ENCODE measurements at regions not wholly inside any gene's neighbourhood (a gene's known extent, or its start where the extent isn't known, plus 50 kb on each side); places are given as distances from the start of the nearest gene placed in this dataset.
"Not testable (repeated sequence)": the region's sequence is repeated elsewhere in the genome, so short reads cannot be mapped to it uniquely, and the experiment has no call there.

GRCh38 chr18:14336017-14336416 is 203.8 kb upstream of the ZNF519 start:
- not testable (repeated sequence) for DNase-seq (ENCODE audit: low read depth in 2 of 2)

GRCh38 chr18:14321217-14321616 is 189.0 kb upstream of the ZNF519 start:
- not testable (repeated sequence) for DNase-seq (ENCODE audit: low read depth in 2 of 2)

- DNase-seq (ENCODE audit: low read depth in 2 of 2) = not testable (repeated sequence)
These were observed 169.0 kb upstream of the ZNF519 start for GRCh38 chr18:14301255-14301654.

- not testable (repeated sequence) for DNase-seq (ENCODE audit: low read depth in 2 of 2)
These were observed 162.8 kb upstream of the ZNF519 start for GRCh38 chr18:14295081-14295480.

GRCh38 chr18:14285053-14285452 is 152.8 kb upstream of the ZNF519 start:
- DNase-seq (ENCODE audit: low read depth in 2 of 2) = no peak

- DNase-seq (ENCODE audit: low read depth in 2 of 2) = not testable (repeated sequence)
These were observed 143.2 kb upstream of the ZNF519 start for GRCh38 chr18:14275391-14275790.

GRCh38 chr18:14265637-14266410 is 133.6 kb upstream of the ZNF519 start:
- DNase-seq (ENCODE audit: low read depth in 2 of 2) = not testable (repeated sequence)

- not testable (repeated sequence) for DNase-seq (ENCODE audit: low read depth in 2 of 2)
These were observed 130.6 kb upstream of the ZNF519 start for GRCh38 chr18:14262786-14263185.

- DNase-seq (ENCODE audit: low read depth in 2 of 2) = not testable (repeated sequence)
These were observed 117.9 kb upstream of the ZNF519 start for GRCh38 chr18:14250084-14250677.

- not testable (repeated sequence) for DNase-seq (ENCODE audit: low read depth in 2 of 2)
These were observed 107.0 kb upstream of the ZNF519 start for GRCh38 chr18:14239224-14239623.

GRCh38 chr18:14236356-14237048 is 104.3 kb upstream of the ZNF519 start:
- DNase-seq (ENCODE audit: low read depth in 2 of 2) = not testable (repeated sequence)

- DNase-seq (ENCODE audit: low read depth in 2 of 2) = not testable (repeated sequence)
These were observed 93.0 kb upstream of the ZNF519 start for GRCh38 chr18:14225286-14225679.

- DNase-seq (ENCODE audit: low read depth in 2 of 2) = not testable (repeated sequence)
These were observed 92.5 kb upstream of the ZNF519 start for GRCh38 chr18:14224551-14225285.

GRCh38 chr18:14223919-14224318 is 91.7 kb upstream of the ZNF519 start:
- DNase-seq (ENCODE audit: low read depth in 2 of 2) = not testable (repeated sequence)

- not testable (repeated sequence) for DNase-seq (ENCODE audit: low read depth in 2 of 2)
These were observed 91.1 kb upstream of the ZNF519 start for GRCh38 chr18:14223231-14223822.

- DNase-seq (ENCODE audit: low read depth in 2 of 2) = not testable (repeated sequence)
These were observed 90.4 kb upstream of the ZNF519 start for GRCh38 chr18:14222354-14223221.

- no peak for DNase-seq (ENCODE audit: low read depth in 2 of 2)
These were observed 89.5 kb upstream of the ZNF519 start for GRCh38 chr18:14221689-14222088.

GRCh38 chr18:14215952-14216351 is 83.7 kb upstream of the ZNF519 start:
- DNase-seq (ENCODE audit: low read depth in 2 of 2) = not testable (repeated sequence)

- DNase-seq (ENCODE audit: low read depth in 2 of 2) = not testable (repeated sequence)
These were observed 71.2 kb upstream of the ZNF519 start for GRCh38 chr18:14203424-14203823.

- not testable (repeated sequence) for DNase-seq (ENCODE audit: low read depth in 2 of 2)
These were observed 58.7 kb upstream of the ZNF519 start for GRCh38 chr18:14190776-14191442.

All from dermis microvascular lymphatic vessel endothelial cell (primary cell).